ENCODE measurements at regions not wholly inside any gene's neighbourhood (a gene's known extent, or its start where the extent isn't known, plus 50 kb on each side); places are given as distances from the start of the nearest gene placed in this dataset.

GRCh38 chr1:29451368-29451892 is 215.1 kb downstream of the PTPRU start:
- TF ChIP-seq GATA3 (IDR thresholded peaks at IDR 0.05; ENCODE audit: low read depth, low read length), result no peak
- TF ChIP-seq GATA2 (IDR thresholded peaks at IDR 0.05; ENCODE audit: low read depth, low read length), result no peak

Measured in SH-SY5Y (cell line).